ENCODE measurements at regions not wholly inside any gene's neighbourhood (a gene's known extent, or its start where the extent isn't known, plus 50 kb on each side); places are given as distances from the start of the nearest gene placed in this dataset.

- no peak for DNase-seq (ENCODE audit: low read depth)
Measured at GRCh38 chr17:79406316-79406715, 204.5 kb downstream of the RBFOX3 start.

GRCh38 chr17:79405823-79406222 is 205.0 kb downstream of the RBFOX3 start:
- TF ChIP-seq CTCF (IDR thresholded peaks at IDR 0.05; ENCODE audit: control insufficient read depth, insufficient read depth, low read depth, low read length, missing control alignments) = no peak
- no peak for DNase-seq (ENCODE audit: low read depth)
- no peak overlapping the region for H3K4me3 ChIP-seq (ENCODE audit: control insufficient read depth, low read depth, low read length)

More at GRCh38 chr17:79406316-79406715, 204.5 kb downstream of the RBFOX3 start:
- no peak overlapping the region for H3K4me3 ChIP-seq (ENCODE audit: control insufficient read depth, low read depth, low read length)
- no peak for TF ChIP-seq CTCF (IDR thresholded peaks at IDR 0.05; ENCODE audit: control insufficient read depth, insufficient read depth, low read depth, low read length, missing control alignments)

GRCh38 chr17:79404136-79404911 is 206.5 kb downstream of the RBFOX3 start:
- TF ChIP-seq CTCF (IDR thresholded peaks at IDR 0.05; ENCODE audit: control insufficient read depth, insufficient read depth, low read depth, low read length, missing control alignments) = no peak
- no peak overlapping the region for H3K4me3 ChIP-seq (ENCODE audit: control insufficient read depth, low read depth, low read length)
- no peak for DNase-seq (ENCODE audit: low read depth)

GRCh38 chr17:79401704-79402674 is 208.9 kb downstream of the RBFOX3 start:
- no peak for DNase-seq (ENCODE audit: low read depth)
- no peak for TF ChIP-seq CTCF (IDR thresholded peaks at IDR 0.05; ENCODE audit: control insufficient read depth, insufficient read depth, low read depth, low read length, missing control alignments)
- no peak overlapping the region for H3K4me3 ChIP-seq (ENCODE audit: control insufficient read depth, low read depth, low read length)

- H3K4me3 ChIP-seq (ENCODE audit: control insufficient read depth, low read depth, low read length) = no peak overlapping the region
- no peak for DNase-seq (ENCODE audit: low read depth)
- TF ChIP-seq CTCF (IDR thresholded peaks at IDR 0.05; ENCODE audit: control insufficient read depth, insufficient read depth, low read depth, low read length, missing control alignments) = peak; percentile 90
Measured at GRCh38 chr17:79400989-79401703, 209.7 kb downstream of the RBFOX3 start.

- no peak overlapping the region for H3K4me3 ChIP-seq (ENCODE audit: control insufficient read depth, low read depth, low read length)
- DNase-seq (ENCODE audit: low read depth) = no peak
- TF ChIP-seq CTCF (IDR thresholded peaks at IDR 0.05; ENCODE audit: control insufficient read depth, insufficient read depth, low read depth, low read length, missing control alignments) = no peak
Measured at GRCh38 chr17:79399610-79400144, 211.2 kb downstream of the RBFOX3 start.

Data from AG09309 (cell line).